ENCODE measurements at regions not wholly inside any gene's neighbourhood (a gene's known extent, or its start where the extent isn't known, plus 50 kb on each side); places are given as distances from the start of the nearest gene placed in this dataset.

- DNase-seq (ENCODE audit: low spot score), result no peak
These were observed 100.9 kb upstream of the ROPN1 start for GRCh38 chr3:124092811-124093210.

DNA sequence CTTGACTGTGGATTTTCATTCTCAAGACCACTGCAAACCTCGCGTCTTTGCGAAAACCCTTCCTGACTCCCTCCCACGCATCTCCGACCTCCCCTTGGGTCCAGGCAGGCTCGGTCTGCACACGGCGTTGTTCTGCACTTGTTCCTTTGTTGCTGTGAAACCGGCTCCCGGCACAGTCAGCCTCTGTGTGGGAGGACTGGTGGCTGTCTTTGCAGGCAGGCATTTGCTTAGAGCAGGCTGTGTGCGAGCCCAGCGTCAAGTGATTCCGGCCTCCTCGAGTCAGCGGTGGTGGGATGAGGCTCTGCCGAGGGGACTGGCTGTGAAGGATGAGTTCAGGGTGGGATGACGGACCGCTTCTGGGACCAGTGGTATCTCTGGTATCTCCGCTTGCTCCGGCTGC lies 102.6 kb upstream of the ROPN1 start:
- no peak for DNase-seq (ENCODE audit: low spot score)

GRCh38 chr3:124097362-124098131 lies 105.6 kb upstream of the ROPN1 start:
- DNase-seq (ENCODE audit: low spot score), result no peak

DNA sequence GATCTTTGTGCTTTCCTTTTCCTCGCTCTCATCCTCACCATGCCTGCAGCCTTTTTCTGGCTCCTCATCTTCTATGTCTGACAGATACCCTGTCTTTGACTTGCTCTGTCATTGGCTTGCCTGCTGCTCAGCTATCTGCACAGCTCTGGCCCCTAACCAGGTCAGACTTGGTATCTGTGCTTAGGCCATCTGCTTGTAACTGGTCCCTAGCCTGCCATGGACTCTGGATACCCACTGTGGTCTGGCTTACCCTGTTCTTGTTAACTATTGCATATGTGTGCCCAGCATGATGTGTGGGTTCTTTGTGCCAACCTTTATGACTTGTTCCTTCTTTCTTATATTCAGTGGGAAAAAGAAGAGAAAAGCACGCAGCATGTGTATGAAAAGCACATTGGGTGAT lies 109.7 kb upstream of the ROPN1 start:
- peak; percentile 93 for DNase-seq (ENCODE audit: low spot score)

DNA sequence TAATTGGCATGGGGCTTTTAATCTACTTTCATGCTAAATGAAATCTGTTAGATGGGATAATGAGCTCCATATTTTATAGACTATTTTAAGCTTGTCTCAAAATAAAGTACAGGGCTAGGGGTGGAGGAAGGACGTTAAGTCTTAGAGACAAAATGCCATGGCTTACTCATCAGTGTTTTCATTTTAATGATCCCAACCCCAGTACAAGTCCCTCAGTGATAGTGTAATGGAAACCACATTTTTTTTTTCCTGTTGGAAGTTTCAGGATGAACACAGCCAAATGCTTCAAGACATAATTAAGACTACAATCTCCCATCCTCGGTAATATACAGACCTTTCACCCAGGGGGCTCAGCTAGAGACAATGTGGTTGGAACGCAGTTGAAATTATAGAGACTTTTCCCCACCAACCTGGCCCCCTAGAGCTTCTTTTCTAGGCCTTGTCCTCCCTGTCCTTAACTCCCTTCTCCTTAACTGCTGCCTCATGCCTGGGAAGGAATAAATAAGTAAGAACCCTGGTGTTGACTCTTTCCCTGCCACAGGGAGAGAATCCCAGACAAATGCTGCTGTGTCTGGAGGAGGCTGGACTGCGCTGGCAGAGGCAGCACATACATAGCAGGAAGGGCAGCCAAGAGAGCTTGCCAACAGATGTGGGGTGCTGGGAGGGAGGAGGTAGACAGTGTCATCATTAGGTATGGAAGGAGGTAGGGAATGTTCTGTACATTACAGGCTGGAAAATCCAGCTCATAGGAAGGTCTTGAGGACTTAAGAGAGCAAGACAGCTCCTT lies 115.4 kb upstream of the ROPN1 start:
- no peak for DNase-seq (ENCODE audit: low spot score)

- no peak for DNase-seq (ENCODE audit: low spot score)
These were observed 116.5 kb upstream of the ROPN1 start for GRCh38 chr3:124108446-124108845.

DNA sequence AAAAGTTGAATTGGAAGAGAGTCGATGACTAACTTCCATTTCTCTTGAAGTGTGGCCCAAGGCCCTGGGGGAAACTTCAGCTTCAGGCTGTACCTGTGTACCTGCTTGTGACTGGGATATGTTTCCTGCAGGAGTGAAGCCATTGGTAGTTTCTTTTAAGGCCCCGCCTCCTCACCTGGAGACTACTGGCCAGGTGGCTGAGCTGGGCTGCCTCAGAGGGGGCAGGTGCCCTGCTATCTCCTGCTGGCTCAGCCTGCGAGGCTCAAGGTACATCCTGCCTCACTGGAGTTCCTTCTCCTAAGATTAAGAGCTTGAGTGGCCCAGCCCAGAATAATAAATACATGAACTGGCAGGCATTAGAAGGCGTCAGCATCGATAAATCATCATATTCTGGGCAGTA lies 121.6 kb upstream of the ROPN1 start:
- no peak for DNase-seq (ENCODE audit: low spot score)

DNA sequence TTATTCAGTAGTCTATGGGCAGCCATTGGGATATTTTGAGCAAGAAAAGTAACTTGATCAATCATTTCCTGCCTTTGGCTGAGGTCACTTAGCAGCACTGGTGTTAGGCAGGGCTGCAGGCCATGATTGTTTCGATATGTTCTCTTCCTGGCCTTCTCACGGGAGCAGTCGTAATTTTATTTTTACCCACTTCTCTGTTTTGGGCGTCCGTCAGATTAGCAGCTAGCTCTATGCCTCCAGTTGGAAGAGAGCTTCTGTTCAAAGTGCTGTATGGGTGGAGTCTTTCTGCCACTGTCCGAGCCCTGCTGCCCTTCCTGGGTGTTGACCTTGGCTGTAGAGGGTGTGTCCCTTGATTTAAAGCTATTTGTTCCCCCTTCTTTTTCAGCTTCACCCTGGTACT lies 123.4 kb upstream of the ROPN1 start:
- no peak for DNase-seq (ENCODE audit: low spot score)

DNA sequence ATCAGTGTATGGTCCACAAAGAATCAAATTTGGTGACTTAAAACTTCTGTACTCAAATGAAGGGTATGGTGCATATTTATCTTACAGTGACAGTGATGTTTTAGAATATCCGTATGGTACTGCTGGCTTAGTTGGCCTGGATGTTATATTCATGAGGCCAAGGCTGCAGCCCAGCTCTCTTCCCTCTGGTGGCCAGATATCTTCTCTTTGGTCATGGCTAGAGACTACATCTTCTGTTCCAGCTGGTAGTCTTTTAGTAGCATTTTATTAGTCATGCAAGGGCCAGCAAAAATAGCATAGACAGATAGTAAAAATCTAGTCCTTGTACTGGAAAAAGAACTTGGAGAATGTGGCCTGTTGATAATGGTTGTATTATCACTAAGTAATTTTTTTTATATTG lies 124.0 kb upstream of the ROPN1 start:
- no peak for DNase-seq (ENCODE audit: low spot score)

- DNase-seq (ENCODE audit: low spot score), result no peak
These were observed 125.0 kb upstream of the ROPN1 start for GRCh38 chr3:124116906-124117305.

GRCh38 chr3:124117486-124117885 lies 125.6 kb upstream of the ROPN1 start:
- DNase-seq (ENCODE audit: low spot score), result no peak

DNA sequence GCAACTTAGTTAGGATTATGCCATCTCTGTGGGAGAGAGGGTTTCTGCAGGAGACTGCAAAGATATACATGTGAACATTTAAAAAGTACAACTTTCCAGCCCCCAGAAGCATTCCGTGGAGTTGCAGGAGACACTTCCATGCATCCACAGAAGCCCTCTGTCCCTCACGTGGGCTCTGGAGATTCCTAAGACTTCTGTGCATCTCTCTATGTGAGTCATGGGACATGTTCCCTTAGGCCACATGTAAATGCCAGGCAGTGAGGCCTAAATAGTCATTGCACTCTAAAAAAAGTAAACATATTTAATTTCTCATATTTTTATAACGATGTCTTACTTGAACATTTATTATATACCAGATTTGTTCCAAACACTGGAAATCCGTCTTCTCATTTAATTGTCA lies 126.5 kb upstream of the ROPN1 start:
- DNase-seq (ENCODE audit: low spot score), result no peak

DNA sequence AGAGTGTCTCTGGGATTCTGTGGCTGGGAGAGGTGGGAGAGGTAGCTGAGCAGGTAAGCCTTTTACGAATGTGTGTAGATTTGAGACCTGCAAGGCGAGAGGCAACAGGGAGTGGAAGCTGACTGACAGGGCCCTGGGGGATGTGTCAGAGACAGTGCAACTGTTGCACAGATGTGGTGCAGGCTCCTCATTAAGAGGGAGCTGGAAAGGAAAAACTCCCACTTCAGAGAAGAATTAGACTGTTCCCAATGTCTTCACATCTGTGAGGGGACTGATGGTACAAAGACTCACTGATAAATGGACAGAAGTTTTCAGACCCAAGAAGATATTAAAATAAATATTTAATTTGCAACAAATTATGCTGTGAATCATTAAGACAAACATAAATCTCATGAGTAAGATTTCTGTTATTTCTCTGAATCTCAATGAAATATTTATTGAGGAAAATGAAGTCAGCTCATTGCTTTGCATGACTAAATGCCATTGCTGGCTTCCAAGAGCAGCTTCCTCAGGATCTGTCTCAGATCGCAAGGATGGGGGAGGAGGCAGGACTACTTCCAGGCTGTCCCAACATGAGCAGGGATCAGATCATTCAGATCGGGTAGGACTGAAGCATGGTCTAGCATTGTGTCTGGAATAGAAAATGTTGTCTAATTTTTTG lies 127.3 kb upstream of the ROPN1 start:
- DNase-seq (ENCODE audit: low spot score), result no peak

GRCh38 chr3:124121379-124122312 lies 129.7 kb upstream of the ROPN1 start:
- DNase-seq (ENCODE audit: low spot score), result peak; percentile 44

GRCh38 chr3:124125315-124125714 lies 133.4 kb upstream of the ROPN1 start:
- DNase-seq (ENCODE audit: low spot score), result no peak

- DNase-seq (ENCODE audit: low spot score), result no peak
These were observed 134.6 kb upstream of the ROPN1 start for GRCh38 chr3:124126436-124127023.

DNA sequence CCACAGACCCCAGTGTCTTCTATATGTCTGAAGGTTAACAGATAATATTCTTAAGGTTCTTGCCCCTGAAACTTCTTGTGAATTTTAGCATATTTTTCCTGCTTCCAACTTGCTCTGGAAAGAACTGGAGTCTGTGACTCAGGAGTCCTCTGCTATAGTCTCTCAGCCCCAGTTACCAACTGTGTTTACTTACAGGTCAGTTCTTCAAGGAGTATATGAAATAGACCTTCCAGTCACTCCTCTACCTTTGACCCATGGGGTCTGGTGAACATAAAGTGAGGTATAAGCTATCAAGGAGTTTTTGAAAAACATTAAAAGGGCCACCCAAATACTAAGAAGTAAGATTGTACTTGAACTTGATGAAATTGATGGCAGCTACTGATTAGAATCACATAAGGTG lies 139.2 kb upstream of the ROPN1 start:
- DNase-seq (ENCODE audit: low spot score), result no peak

GRCh38 chr3:124131580-124131979 lies 139.7 kb upstream of the ROPN1 start:
- no peak for DNase-seq (ENCODE audit: low spot score)

- no peak for DNase-seq (ENCODE audit: low spot score)
These were observed 140.9 kb upstream of the ROPN1 start for GRCh38 chr3:124132813-124133212.

DNA sequence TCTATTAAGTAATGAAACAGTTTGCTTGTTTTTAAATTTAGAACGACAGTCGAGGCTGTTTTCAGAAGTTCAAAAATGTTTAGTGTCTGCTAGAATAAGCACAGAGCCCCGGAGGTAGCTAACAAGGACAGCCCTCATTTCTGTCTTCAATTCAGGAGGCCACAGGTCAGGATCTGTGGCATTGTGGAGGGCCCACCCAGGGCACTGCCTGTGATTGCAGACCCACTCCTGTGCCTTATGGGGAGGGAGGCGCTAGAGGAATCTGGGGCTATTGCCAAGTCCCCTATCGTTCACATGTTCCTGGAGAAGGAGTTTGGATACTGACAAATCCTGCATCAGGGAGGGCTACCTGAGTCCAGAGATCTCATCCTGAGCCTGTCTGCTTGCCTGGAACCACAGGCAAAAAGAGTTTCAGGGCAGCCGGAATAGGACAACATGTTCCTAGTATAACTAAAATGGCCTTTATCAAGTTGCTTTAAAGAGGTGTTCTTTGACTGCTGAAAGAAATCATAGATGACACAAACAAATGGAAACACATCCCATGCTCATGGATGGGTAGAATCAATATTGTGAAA lies 141.5 kb upstream of the ROPN1 start:
- DNase-seq (ENCODE audit: low spot score), result no peak

DNA sequence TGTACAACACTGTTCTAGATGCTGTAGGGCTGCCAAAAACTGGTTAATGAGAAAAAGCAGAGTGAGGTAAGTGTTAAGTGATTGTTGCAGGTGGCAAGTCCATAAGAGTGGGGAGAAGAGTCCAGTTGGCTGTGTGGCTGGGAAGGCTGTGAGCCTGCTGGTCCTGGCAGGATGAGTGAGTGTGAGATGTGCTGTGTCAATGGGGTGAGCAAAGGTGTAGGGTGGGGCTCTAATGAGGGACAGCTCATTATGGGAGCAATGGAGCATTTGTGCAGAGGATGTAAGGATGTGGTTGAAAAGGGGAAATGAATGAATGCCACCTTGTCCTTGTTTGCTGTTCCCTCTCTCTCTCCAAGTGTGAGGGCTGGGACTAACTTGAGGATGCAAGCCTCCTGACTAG lies 145.3 kb upstream of the ROPN1 start:
- DNase-seq (ENCODE audit: low spot score), result no peak
